WI38 (cell line): ENCODE measurements at regions not wholly inside any gene's neighbourhood (a gene's known extent, or its start where the extent isn't known, plus 50 kb on each side); places are given as distances from the start of the nearest gene placed in this dataset.

ENCODE experiments used
- H3K4me3 ChIP-seq: 2 replicates; pipeline ENCODE4 v1.5.1; 2011; ENCODE audit warnings: low read depth, mild to moderate bottlenecking, control low read depth, low read length
- TF ChIP-seq, protein P1 (sequence below): IDR thresholded peaks from 2 replicates; pipeline ENCODE4 v1.5.1; 2012; ENCODE audit warnings: low read depth, mild to moderate bottlenecking, control low read depth, low read length

DNA sequence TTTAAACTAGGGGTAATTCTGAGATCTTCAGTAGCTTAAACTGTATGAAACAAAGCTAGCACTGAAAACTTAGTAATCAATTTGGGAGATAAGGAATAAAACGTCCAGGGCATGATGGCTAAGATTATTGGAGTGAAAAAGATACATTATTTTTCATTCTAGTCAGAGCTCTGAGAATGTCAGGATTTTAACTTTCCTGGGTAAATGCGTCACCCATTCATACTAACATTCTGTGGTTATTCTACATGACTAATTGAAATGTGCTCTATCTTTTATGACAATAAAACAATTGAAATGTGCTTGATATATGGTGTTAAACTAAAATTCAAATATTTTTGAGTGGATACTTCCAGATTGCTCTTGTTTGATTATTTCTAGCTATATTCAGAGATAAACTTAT, 626.0 kb downstream of the EDEM1 start:
- TF ChIP-seq, protein P1, sequence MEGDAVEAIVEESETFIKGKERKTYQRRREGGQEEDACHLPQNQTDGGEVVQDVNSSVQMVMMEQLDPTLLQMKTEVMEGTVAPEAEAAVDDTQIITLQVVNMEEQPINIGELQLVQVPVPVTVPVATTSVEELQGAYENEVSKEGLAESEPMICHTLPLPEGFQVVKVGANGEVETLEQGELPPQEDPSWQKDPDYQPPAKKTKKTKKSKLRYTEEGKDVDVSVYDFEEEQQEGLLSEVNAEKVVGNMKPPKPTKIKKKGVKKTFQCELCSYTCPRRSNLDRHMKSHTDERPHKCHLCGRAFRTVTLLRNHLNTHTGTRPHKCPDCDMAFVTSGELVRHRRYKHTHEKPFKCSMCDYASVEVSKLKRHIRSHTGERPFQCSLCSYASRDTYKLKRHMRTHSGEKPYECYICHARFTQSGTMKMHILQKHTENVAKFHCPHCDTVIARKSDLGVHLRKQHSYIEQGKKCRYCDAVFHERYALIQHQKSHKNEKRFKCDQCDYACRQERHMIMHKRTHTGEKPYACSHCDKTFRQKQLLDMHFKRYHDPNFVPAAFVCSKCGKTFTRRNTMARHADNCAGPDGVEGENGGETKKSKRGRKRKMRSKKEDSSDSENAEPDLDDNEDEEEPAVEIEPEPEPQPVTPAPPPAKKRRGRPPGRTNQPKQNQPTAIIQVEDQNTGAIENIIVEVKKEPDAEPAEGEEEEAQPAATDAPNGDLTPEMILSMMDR: no peak
- H3K4me3 ChIP-seq: no peak overlapping the region

DNA sequence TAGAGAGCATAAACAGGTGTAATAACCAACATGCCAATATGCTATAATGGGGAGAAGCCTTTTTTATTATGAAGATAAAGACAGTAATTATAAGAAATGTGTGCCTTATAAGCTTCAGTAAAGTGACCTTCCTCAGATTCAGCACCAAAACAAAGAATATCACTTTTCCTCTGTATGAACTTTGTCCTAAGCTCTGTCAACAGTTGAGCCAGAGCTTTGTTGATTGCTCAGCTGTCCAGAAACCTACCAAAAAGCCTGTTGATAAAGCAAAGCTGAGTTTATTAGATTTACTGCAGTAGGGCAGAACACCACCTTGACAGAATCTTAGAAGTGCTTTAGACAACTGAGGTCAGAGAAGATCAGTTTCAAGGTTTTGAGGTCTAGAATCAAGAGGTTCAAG, 635.3 kb downstream of the EDEM1 start:
- TF ChIP-seq, protein P1: no peak
- no peak overlapping the region for H3K4me3 ChIP-seq

DNA sequence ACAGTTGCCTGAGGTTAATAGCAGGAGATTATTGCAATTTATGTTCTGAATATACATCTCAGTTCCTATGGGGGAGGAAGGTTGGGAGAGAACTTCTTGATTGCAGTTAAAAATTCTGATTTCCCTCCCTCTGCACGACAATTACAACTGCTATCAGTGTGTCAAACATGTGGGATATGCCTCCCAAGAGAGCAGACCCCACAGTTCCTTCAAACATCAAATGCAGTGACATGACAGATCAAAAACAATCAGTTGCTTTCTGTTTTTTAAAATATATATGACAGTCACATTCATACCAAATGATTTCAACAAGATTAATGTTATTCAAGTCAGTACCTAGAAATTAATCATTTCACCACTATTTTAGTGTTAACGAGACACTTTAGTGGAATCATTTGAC, 639.0 kb downstream of the EDEM1 start:
- no peak overlapping the region for H3K4me3 ChIP-seq
- TF ChIP-seq, protein P1: no peak

DNA sequence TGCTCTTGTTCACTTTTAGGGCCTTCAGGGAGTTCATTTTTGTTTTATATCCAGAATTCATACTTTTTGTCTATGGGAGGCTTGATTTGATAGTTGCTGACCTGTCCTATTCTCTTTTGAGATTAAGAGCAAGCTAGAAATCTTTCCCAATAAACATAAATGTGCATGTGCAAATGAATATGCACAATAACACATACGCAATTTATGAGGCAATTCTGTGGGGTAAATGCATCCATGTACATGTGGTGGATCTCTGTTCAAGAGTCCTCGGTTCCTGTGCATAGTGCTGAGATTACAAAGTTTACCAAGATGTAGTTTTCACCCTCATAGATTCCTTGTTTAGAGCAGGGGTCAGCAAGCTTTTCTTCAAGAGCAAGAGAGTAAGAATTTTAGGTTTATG, 640.7 kb downstream of the EDEM1 start:
- TF ChIP-seq, protein P1: no peak
- H3K4me3 ChIP-seq: no peak overlapping the region

DNA sequence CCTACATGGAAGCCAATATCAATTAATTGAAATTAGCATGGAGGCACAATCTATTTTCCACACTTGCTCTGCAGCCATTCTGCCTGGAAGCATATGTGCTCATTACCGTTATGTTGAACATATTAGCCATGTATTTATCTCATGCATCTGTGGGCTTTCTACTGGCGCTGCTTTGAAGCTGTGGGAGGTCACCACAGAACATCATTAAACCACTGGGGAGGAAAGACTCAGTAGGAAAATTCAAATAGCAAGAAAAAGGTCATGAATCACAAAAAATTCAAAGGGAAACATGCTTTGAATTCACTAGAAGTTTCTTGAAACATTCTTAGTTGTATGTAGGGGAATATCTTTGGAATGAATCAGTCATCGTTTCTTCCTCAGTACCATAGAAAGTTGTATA, 652.5 kb downstream of the EDEM1 start:
- no peak overlapping the region for H3K4me3 ChIP-seq
- TF ChIP-seq, protein P1: no peak

DNA sequence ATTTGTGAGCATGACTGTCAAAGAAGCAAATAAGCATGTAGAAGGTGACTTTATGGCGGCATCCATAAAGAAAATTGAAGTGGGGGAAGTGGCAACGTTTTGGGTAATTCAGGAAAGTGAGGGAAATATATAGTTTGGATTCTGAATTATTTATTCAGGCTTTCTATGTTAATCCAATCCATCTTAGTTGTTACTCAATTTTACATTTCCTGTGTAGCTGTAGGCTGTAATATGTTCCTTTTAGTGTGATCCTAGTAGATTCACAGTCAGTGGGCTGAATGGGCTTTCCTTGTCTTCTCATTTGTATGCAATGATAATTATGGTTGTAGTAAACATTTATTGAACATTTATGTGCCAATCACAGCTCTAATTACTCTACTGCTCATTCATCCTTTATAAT, 654.1 kb downstream of the EDEM1 start:
- TF ChIP-seq, protein P1: no peak
- H3K4me3 ChIP-seq: no peak overlapping the region

DNA sequence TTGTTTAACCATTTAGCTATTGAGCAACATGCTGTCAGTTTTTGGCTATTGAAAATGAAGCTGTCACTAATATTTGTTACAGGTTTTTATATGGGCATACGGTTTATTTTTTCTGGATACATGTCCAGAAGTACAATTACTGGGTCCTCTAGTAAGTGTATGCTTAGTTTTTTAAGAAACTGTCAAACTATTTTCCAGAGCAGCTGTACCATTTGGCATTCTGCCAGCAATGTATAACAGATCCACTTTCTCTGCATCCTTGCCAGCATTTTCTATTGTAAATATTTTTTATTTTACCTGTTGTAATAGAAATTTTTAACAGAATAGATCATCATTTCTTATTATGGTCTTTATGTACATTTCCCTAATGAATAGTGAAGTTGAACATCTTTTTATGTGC, 658.8 kb downstream of the EDEM1 start:
- TF ChIP-seq, protein P1: no peak
- H3K4me3 ChIP-seq: no peak overlapping the region
